WERI-Rb-1 (cell line): ENCODE measurements at regions not wholly inside any gene's neighbourhood (a gene's known extent, or its start where the extent isn't known, plus 50 kb on each side); places are given as distances from the start of the nearest gene placed in this dataset.
"Not testable (repeated sequence)": the region's sequence is repeated elsewhere in the genome, so short reads cannot be mapped to it uniquely, and the experiment has no call there.

Source experiments
- DNase-seq: peaks from one replicate; pipeline ENCODE4 v3.0.0-alpha.2; 2020
- H3K27ac ChIP-seq: fragments of 250-450 bp; sonication (Bioruptor Pico); 2 replicates; pipeline ENCODE4 v1.5.1; 2020; ENCODE audit warnings: mild to moderate bottlenecking, moderate library complexity
- H3K27me3 ChIP-seq: fragments of 250-450 bp; sonication (Bioruptor Pico); 2 replicates; pipeline ENCODE4 v1.5.1; 2021; ENCODE audit warnings: mild to moderate bottlenecking, low read depth, moderate library complexity; ENCODE audit not compliant: insufficient read depth, severe bottlenecking
- H3K36me3 ChIP-seq: fragments of 250-450 bp; sonication (Bioruptor Pico); 2 replicates; pipeline ENCODE4 v1.5.1; 2020; ENCODE audit warnings: mild to moderate bottlenecking, moderate library complexity
- H3K4me3 ChIP-seq: 2 replicates; pipeline ENCODE4 v1.5.1; 2011; ENCODE audit warnings: low read depth, mild to moderate bottlenecking, control low read depth, low read length
- H3K9me3 ChIP-seq: fragments of 250-450 bp; sonication (Bioruptor Pico); 2 replicates; pipeline ENCODE4 v1.5.1; 2021; ENCODE audit warnings: mild to moderate bottlenecking, moderate library complexity; ENCODE audit not compliant: severe bottlenecking
- CTCF ChIP-seq: IDR thresholded peaks from 2 replicates; pipeline ENCODE4 v1.5.1; 2011; ENCODE audit warnings: low read depth, mild to moderate bottlenecking, control low read depth, inconsistent platforms, low read length

- Histone ChIP-seq H3K9me3 (no peaks in the 10 kb centered on the region), H3K27me3 (no peaks in the 10 kb centered on the region), H3K4me3 (no peak overlapping the region), H3K36me3 (no peaks in the 10 kb centered on the region), H3K27ac (no peak overlapping the region)
- no peak for TF ChIP-seq CTCF
- no peak for DNase-seq
Observed at GRCh38 chr4:84221704-84222103, 277.4 kb downstream of the NKX6-1 start.

- Histone ChIP-seq H3K4me3 (no peak overlapping the region), H3K27ac (no peak overlapping the region), H3K9me3 (no peaks in the 10 kb centered on the region), H3K27me3 (no peaks in the 10 kb centered on the region), H3K36me3 (no peaks in the 10 kb centered on the region)
- no peak for DNase-seq
- TF ChIP-seq CTCF, result no peak
Observed at GRCh38 chr4:84220990-84221389, 278.1 kb downstream of the NKX6-1 start.

- H3K27ac ChIP-seq, result no peak overlapping the region
- no peaks in the 10 kb centered on the region for H3K9me3 ChIP-seq
- DNase-seq, result no peak
- H3K4me3 ChIP-seq, result no peak overlapping the region
- TF ChIP-seq CTCF, result no peak
- H3K27me3 ChIP-seq, result no peaks in the 10 kb centered on the region
- H3K36me3 ChIP-seq, result no peaks in the 10 kb centered on the region
Observed at GRCh38 chr4:84219656-84220055, 279.4 kb downstream of the NKX6-1 start.

- Histone ChIP-seq H3K9me3 (no peaks in the 10 kb centered on the region), H3K27ac (no peak overlapping the region), H3K36me3 (no peaks in the 10 kb centered on the region), H3K4me3 (no peak overlapping the region), H3K27me3 (no peaks in the 10 kb centered on the region)
- no peak for TF ChIP-seq CTCF
- DNase-seq, result no peak
Observed at GRCh38 chr4:84218031-84218430, 281.1 kb downstream of the NKX6-1 start.

GRCh38 chr4:84215217-84215616, 283.9 kb downstream of the NKX6-1 start:
- no peak for DNase-seq
- no peak for TF ChIP-seq CTCF

GRCh38 chr4:84206226-84206625, 292.9 kb downstream of the NKX6-1 start:
- H3K9me3 ChIP-seq, H3K27me3 ChIP-seq, H3K4me3 ChIP-seq, H3K27ac ChIP-seq, H3K36me3 ChIP-seq, DNase-seq: not testable (repeated sequence)

More at GRCh38 chr4:84215217-84215616, 283.9 kb downstream of the NKX6-1 start:
- no peaks in the 10 kb centered on the region for H3K36me3 ChIP-seq
- H3K27me3 ChIP-seq, result no peaks in the 10 kb centered on the region
- no peaks in the 10 kb centered on the region for H3K9me3 ChIP-seq
- no peak overlapping the region for H3K4me3 ChIP-seq
- no peak overlapping the region for H3K27ac ChIP-seq
